Mesendoderm (in vitro differentiated cells): ENCODE measurements at regions not wholly inside any gene's neighbourhood (a gene's known extent, or its start where the extent isn't known, plus 50 kb on each side); places are given as distances from the start of the nearest gene placed in this dataset.
A peak's percentile ranks its signal among the peaks of the same experiment; 100 is the strongest.

Source experiments
- DNase-seq: peaks from one replicate; pipeline ENCODE4 v3.0.0; 2013
- H2AK5ac ChIP-seq: 2 replicates; pipeline ENCODE4 v1.6.1; 2013; ENCODE audit warnings: low read length, inconsistent platforms
- H2BK120ac ChIP-seq: 2 replicates; pipeline ENCODE4 v1.6.1; 2013; ENCODE audit warnings: low read depth, mild to moderate bottlenecking, low read length, moderate library complexity, mixed read lengths
- H2BK15ac ChIP-seq: replicated peaks from 2 replicates; pipeline ENCODE4 v1.6.1; 2013; ENCODE audit warnings: low read depth, mild to moderate bottlenecking, moderate library complexity
- H2BK5ac ChIP-seq: 2 replicates; pipeline ENCODE4 v1.6.1; 2013; ENCODE audit warnings: low read length, inconsistent platforms
- H3K18ac ChIP-seq: 2 replicates; pipeline ENCODE4 v1.6.1; 2013; ENCODE audit warnings: mild to moderate bottlenecking, low read length, mixed read lengths
- H3K23ac ChIP-seq: one replicate; pipeline ENCODE4 v1.6.1; 2013; ENCODE audit warnings: low read length
- H3K27ac ChIP-seq: 2 replicates; pipeline ENCODE4 v1.5.1; 2013; ENCODE audit warnings: low read depth, mild to moderate bottlenecking, inconsistent platforms, low read length, moderate library complexity
- H3K27me3 ChIP-seq: 2 replicates; pipeline ENCODE4 v1.6.1; 2013; ENCODE audit warnings: low read length, control low read depth, mild to moderate bottlenecking, inconsistent platforms; ENCODE audit not compliant: insufficient read depth, poor library complexity
- H3K36me3 ChIP-seq: 2 replicates; pipeline ENCODE4 v1.6.1; 2013; ENCODE audit warnings: low read length, inconsistent platforms; ENCODE audit not compliant: control insufficient read depth, insufficient read depth
- H3K4ac ChIP-seq: one replicate; pipeline ENCODE4 v1.6.1; 2013; ENCODE audit warnings: low read depth, mild to moderate bottlenecking, low read length, moderate library complexity
- H3K4me1 ChIP-seq: 2 replicates; pipeline ENCODE4 v1.6.1; 2013; ENCODE audit warnings: low read depth, low read length, inconsistent platforms; ENCODE audit not compliant: control insufficient read depth
- H3K4me2 ChIP-seq: 2 replicates; pipeline ENCODE4 v1.6.1; 2013; ENCODE audit warnings: low read length
- H3K4me3 ChIP-seq: 2 replicates; pipeline ENCODE4 v1.5.1; 2013; ENCODE audit warnings: mild to moderate bottlenecking, low read length
- H3K56ac ChIP-seq: one replicate; pipeline ENCODE4 v1.6.1; 2013; ENCODE audit warnings: low read length
- H3K79me1 ChIP-seq: 2 replicates; pipeline ENCODE4 v1.6.1; 2013; ENCODE audit warnings: low read length, inconsistent platforms
- H3K79me2 ChIP-seq: 2 replicates; pipeline ENCODE4 v1.6.1; 2013; ENCODE audit warnings: mild to moderate bottlenecking, low read length; ENCODE audit not compliant: control insufficient read depth, insufficient read depth
- H3K9ac ChIP-seq: 2 replicates; pipeline ENCODE4 v1.6.1; 2013; ENCODE audit warnings: low read length, inconsistent platforms
- H4K5ac ChIP-seq: one replicate; pipeline ENCODE4 v1.6.1; 2013; ENCODE audit warnings: low read length
- H4K8ac ChIP-seq: one replicate; pipeline ENCODE4 v1.6.1; 2013; ENCODE audit warnings: low read depth, mild to moderate bottlenecking, control low read depth, low read length, moderate library complexity
- WGBS: extraction: QIAGEN DNeasy Blood & Tissue Kit; methylation state at CpG from one replicate; pipeline ENCODE4 v1.1.7; 2013; ENCODE audit warnings: low lambda C conversion rate, missing lambda C conversion rate; ENCODE audit not compliant: insufficient coverage; ENCODE audit errors: extremely low coverage; 5-methylcytosine and 5-hydroxymethylcytosine counted together

DNA sequence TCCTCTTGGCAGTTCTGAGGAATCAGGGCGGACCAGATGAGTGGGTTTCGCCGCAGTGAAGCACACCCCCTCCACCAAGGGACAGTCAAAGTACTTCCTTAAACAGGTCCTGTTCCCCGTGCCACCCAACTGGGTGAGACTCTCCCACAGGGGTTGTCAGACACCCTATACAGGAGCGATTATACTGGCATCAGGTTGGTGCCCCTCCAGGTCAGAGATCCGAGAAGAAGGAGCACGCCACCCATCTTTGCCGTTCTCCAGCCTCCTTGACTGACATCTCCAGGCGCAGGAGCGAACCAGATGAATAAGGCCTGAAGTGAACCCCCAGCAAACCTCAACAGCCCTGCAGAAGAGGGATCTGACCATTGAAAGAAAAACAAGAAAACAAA lies 108.1 kb upstream of the ZBTB20 start:
- no peak overlapping the region for H4K5ac ChIP-seq
- no peaks in the 10 kb centered on the region for H3K27me3 ChIP-seq
- H3K4me3 ChIP-seq: no peak overlapping the region
- no peak overlapping the region for H3K9ac ChIP-seq
- no peaks in the 10 kb centered on the region for H3K36me3 ChIP-seq
- no peak overlapping the region for H4K8ac ChIP-seq
- no peak overlapping the region for H3K4me2 ChIP-seq
- H3K23ac ChIP-seq: no peak overlapping the region
- H3K18ac ChIP-seq: no peak overlapping the region
- no peak overlapping the region for H3K27ac ChIP-seq
- no peak overlapping the region for H2BK5ac ChIP-seq
- no peak overlapping the region for H3K4ac ChIP-seq
- H2AK5ac ChIP-seq: no peak overlapping the region
- no peaks in the 10 kb centered on the region for H3K4me1 ChIP-seq
- H3K56ac ChIP-seq: no peak overlapping the region
- no peaks in the 10 kb centered on the region for H3K79me1 ChIP-seq
- no peak overlapping the region for H2BK15ac ChIP-seq
- no peak for DNase-seq
- no CpG with 5 or more reads among the region's 10 CpGs for WGBS
- no peaks in the 10 kb centered on the region for H3K79me2 ChIP-seq
- no peak overlapping the region for H2BK120ac ChIP-seq

DNA sequence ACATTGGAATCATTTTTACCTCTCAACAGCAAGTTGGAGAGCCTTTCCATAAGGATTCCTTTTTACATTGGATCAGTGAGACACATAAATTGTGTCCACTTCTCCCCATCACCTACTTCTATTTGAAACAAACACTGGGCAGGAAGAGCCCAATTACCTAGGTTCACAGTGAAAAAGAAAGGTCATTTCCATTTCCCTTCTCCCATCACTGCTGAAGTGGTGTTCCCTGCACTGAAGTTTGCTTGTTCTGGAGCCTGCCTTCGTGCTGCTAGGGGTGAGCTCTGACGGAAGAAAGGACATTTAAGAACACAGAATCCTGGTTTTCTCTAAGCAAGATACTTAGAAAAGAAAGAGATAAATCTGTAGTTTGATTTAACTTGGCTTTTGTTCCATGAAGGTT lies 123.8 kb upstream of the ZBTB20 start:
- Histone ChIP-seq H3K56ac (no peak overlapping the region), H2AK5ac (no peak overlapping the region), H3K4me2 (no peak overlapping the region), H3K18ac (no peak overlapping the region), H3K27me3 (no peaks in the 10 kb centered on the region), H2BK5ac (no peak overlapping the region), H3K4ac (no peak overlapping the region), H2BK120ac (no peak overlapping the region), H3K23ac (no peak overlapping the region), H3K36me3 (no peaks in the 10 kb centered on the region), H3K27ac (no peak overlapping the region), H3K4me1 (no peaks in the 10 kb centered on the region), H3K79me1 (no peaks in the 10 kb centered on the region), H4K8ac (no peak overlapping the region), H3K9ac (no peak overlapping the region), H3K4me3 (no peak overlapping the region), H3K79me2 (no peaks in the 10 kb centered on the region), H4K5ac (no peak overlapping the region), H2BK15ac (no peak overlapping the region)
- no CpG with 5 or more reads among the region's 2 CpGs for WGBS
- DNase-seq: no peak

DNA sequence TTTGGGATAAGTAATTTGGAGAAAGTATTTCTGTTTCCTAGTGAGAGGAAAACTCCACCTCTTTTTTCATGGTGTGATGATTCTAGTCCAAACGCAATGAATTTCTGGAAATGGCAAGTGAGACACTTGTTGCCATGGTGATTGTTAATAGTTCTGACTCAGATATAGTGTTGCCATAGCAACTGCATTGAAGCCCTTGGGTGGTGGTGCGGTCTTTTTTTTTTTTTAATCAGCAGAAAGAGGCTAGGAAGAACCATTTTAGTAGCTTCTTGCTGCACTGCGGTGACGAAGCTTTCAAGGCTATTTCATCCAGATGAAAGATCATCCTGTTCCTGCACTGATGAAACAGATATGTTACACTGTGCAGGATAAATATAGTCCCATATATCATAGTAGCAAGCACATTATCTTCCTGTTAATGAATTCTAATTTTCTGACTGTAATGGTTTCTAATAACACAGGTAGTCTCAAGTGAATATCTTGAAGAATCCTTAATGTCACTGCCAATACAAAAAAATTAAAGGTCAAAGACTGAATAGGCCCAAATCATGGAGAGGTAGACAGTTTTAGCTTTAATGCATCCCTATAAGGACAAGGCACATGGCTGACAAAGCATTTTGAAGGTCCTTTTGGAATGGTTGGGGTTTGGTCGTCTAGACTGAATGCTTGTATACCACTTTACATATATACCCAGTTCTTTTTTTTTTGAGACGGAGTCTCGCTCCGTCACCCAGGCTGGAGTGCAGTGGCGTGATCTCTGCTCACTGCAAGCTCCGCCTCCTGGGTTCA lies 125.1 kb upstream of the ZBTB20 start:
- Histone ChIP-seq H3K4me3 (no peak overlapping the region), H3K4me1 (no peaks in the 10 kb centered on the region), H2BK120ac (no peak overlapping the region), H3K36me3 (no peaks in the 10 kb centered on the region), H3K27me3 (no peaks in the 10 kb centered on the region), H3K56ac (no peak overlapping the region), H3K79me1 (no peaks in the 10 kb centered on the region), H3K27ac (no peak overlapping the region), H4K5ac (no peak overlapping the region), H2AK5ac (no peak overlapping the region), H3K9ac (no peak overlapping the region), H3K4ac (no peak overlapping the region), H2BK5ac (no peak overlapping the region), H3K23ac (no peak overlapping the region), H4K8ac (no peak overlapping the region), H3K18ac (no peak overlapping the region), H3K4me2 (no peak overlapping the region), H3K79me2 (no peaks in the 10 kb centered on the region), H2BK15ac (no peak overlapping the region)
- no CpG with 5 or more reads among the region's 10 CpGs for WGBS
- DNase-seq: peak; percentile 52

DNA sequence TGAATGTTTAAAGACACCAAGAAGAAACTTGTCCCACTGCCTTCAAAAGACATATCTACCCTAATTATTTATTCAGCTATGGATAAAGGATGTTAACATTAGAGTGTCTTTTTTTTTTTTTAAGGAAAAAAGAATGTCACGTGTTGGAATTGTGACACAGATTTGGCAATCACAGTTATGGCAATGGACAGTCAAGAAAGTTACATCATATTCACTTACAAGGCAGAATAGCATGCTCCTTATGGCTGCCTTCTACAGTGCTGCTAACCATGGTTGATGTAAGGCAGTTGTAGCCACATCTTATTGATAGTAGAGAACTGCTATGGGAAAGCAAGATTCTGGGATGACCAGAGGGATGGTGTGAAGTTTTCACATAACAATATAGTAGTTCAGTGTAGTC lies 128.8 kb upstream of the ZBTB20 start:
- Histone ChIP-seq H4K5ac (no peak overlapping the region), H3K18ac (no peak overlapping the region), H4K8ac (no peak overlapping the region), H3K9ac (no peak overlapping the region), H3K4me3 (no peak overlapping the region), H2AK5ac (no peak overlapping the region), H3K79me1 (no peaks in the 10 kb centered on the region), H2BK120ac (no peak overlapping the region), H2BK15ac (no peak overlapping the region), H3K23ac (no peak overlapping the region), H3K79me2 (no peaks in the 10 kb centered on the region), H3K4ac (no peak overlapping the region), H3K56ac (no peak overlapping the region), H2BK5ac (no peak overlapping the region), H3K27ac (no peak overlapping the region), H3K27me3 (no peaks in the 10 kb centered on the region), H3K4me1 (no peaks in the 10 kb centered on the region), H3K36me3 (no peaks in the 10 kb centered on the region), H3K4me2 (no peak overlapping the region)
- no CpG with 5 or more reads among the region's 1 CpG for WGBS
- DNase-seq: no peak

DNA sequence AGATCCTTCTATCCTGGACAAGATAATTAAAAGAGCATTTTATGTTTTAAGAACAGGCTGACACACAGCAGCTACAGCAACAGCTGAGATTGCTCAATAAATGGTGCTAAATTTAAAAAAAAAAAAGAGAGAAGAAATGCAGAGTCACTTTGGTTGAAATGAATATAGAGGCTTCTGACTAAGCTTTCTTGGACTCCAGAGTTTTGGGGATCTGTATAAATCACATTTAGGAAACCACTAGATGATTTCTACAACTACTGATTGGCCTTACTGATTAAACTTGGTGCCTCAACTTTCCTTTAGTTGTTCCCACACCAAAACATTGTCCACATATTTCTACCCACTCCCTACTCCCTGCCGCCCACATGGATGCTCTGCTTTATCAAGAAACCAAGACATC lies 132.9 kb upstream of the ZBTB20 start:
- no peaks in the 10 kb centered on the region for H3K36me3 ChIP-seq
- H3K4me3 ChIP-seq: no peak overlapping the region
- no peak overlapping the region for H3K23ac ChIP-seq
- H2BK120ac ChIP-seq: no peak overlapping the region
- no peak for DNase-seq
- no peak overlapping the region for H3K4me2 ChIP-seq
- no peak overlapping the region for H4K8ac ChIP-seq
- H2AK5ac ChIP-seq: no peak overlapping the region
- H3K56ac ChIP-seq: no peak overlapping the region
- no peaks in the 10 kb centered on the region for H3K27me3 ChIP-seq
- no peak overlapping the region for H2BK15ac ChIP-seq
- no peak overlapping the region for H3K9ac ChIP-seq
- no peak overlapping the region for H3K27ac ChIP-seq
- WGBS: no CpG with 5 or more reads among the region's 1 CpG
- H4K5ac ChIP-seq: no peak overlapping the region
- H3K79me1 ChIP-seq: no peaks in the 10 kb centered on the region
- H2BK5ac ChIP-seq: no peak overlapping the region
- no peaks in the 10 kb centered on the region for H3K79me2 ChIP-seq
- H3K18ac ChIP-seq: no peak overlapping the region
- no peak overlapping the region for H3K4ac ChIP-seq
- no peaks in the 10 kb centered on the region for H3K4me1 ChIP-seq

DNA sequence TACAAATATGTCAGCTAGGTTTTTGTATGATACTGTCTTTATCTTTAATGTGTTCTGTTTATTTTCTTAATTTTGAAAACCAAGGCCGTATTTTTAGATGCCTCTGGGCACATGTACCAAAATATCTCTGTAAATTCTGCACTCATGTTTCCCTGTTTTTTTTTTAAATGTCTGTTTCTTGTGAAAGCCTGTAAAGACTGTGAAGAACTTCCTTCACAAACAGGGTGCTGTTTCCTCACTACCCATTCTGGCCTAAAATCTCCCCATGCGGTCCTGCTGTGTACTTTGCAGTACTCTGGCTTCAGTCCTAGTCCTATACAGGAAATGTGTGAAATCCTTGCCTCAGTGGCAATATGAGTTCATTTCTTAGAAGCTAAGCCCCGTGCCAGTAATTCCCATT lies 133.4 kb upstream of the ZBTB20 start:
- Histone ChIP-seq H3K79me2 (no peaks in the 10 kb centered on the region), H3K23ac (no peak overlapping the region), H3K4ac (no peak overlapping the region), H3K4me1 (no peaks in the 10 kb centered on the region), H3K9ac (no peak overlapping the region), H3K18ac (no peak overlapping the region), H2BK15ac (no peak overlapping the region), H4K5ac (no peak overlapping the region), H3K4me2 (no peak overlapping the region), H3K27me3 (no peaks in the 10 kb centered on the region), H3K27ac (no peak overlapping the region), H3K56ac (no peak overlapping the region), H3K36me3 (no peaks in the 10 kb centered on the region), H2BK120ac (no peak overlapping the region), H2AK5ac (no peak overlapping the region), H4K8ac (no peak overlapping the region), H3K79me1 (no peaks in the 10 kb centered on the region), H3K4me3 (no peak overlapping the region), H2BK5ac (no peak overlapping the region)
- WGBS: no CpG with 5 or more reads among the region's 3 CpGs
- DNase-seq: no peak
